GM18861 (cell line): ENCODE measurements at regions not wholly inside any gene's neighbourhood (a gene's known extent, or its start where the extent isn't known, plus 50 kb on each side); places are given as distances from the start of the nearest gene placed in this dataset.
A peak's percentile ranks its signal among the peaks of the same experiment; 100 is the strongest.
"Not testable (repeated sequence)": the region's sequence is repeated elsewhere in the genome, so short reads cannot be mapped to it uniquely, and the experiment has no call there.

ENCODE experiments used
- ATAC-seq: cut with Tn5 transposase; IDR thresholded peaks from one replicate; pipeline ENCODE4 v1.9.1; 2021; ENCODE audit not compliant: unreplicated experiment

GRCh38 chr2:223283771-223284170 lies 231.8 kb downstream of the KCNE4 start:
- ATAC-seq: no peak

- no peak for ATAC-seq
Measured at GRCh38 chr2:223285370-223286265, 233.6 kb downstream of the KCNE4 start.

GRCh38 chr2:223294756-223295155 lies 242.8 kb downstream of the KCNE4 start:
- no peak for ATAC-seq

GRCh38 chr2:223297788-223298187 lies 245.8 kb downstream of the KCNE4 start:
- no peak for ATAC-seq

- not testable (repeated sequence) for ATAC-seq
Measured at GRCh38 chr2:223298329-223298728, 246.3 kb downstream of the KCNE4 start.

- no peak for ATAC-seq
Measured at GRCh38 chr2:223300326-223300725, 248.3 kb downstream of the KCNE4 start.

GRCh38 chr2:223306371-223306770 lies 254.4 kb downstream of the KCNE4 start:
- ATAC-seq: peak; percentile 58

GRCh38 chr2:223311889-223312680 lies 260.1 kb downstream of the KCNE4 start:
- ATAC-seq: no peak

GRCh38 chr2:223313101-223313500 lies 261.1 kb downstream of the KCNE4 start:
- ATAC-seq: no peak

GRCh38 chr2:223314811-223315210 lies 262.8 kb downstream of the KCNE4 start:
- ATAC-seq: no peak

GRCh38 chr2:223315813-223316212 lies 263.8 kb downstream of the KCNE4 start:
- no peak for ATAC-seq

GRCh38 chr2:223316342-223316741 lies 264.4 kb downstream of the KCNE4 start:
- no peak for ATAC-seq

- ATAC-seq: no peak
Measured at GRCh38 chr2:223319601-223320000, 267.6 kb downstream of the KCNE4 start.

GRCh38 chr2:223324402-223324801 lies 272.4 kb downstream of the KCNE4 start:
- ATAC-seq: no peak

- no peak for ATAC-seq
Measured at GRCh38 chr2:223328578-223328977, 273.6 kb downstream of the SCG2 start.

GRCh38 chr2:223330747-223331146 lies 271.4 kb downstream of the SCG2 start:
- ATAC-seq: not testable (repeated sequence)

- ATAC-seq: no peak
Measured at GRCh38 chr2:223338016-223338415, 264.1 kb downstream of the SCG2 start.

- no peak for ATAC-seq
Measured at GRCh38 chr2:223357076-223357475, 245.1 kb downstream of the SCG2 start.

- no peak for ATAC-seq
Measured at GRCh38 chr2:223363085-223363484, 239.1 kb downstream of the SCG2 start.

- ATAC-seq: no peak
Measured at GRCh38 chr2:223365158-223365679, 236.9 kb downstream of the SCG2 start.

- no peak for ATAC-seq
Measured at GRCh38 chr2:223366566-223366965, 235.6 kb downstream of the SCG2 start.

- ATAC-seq: no peak
Measured at GRCh38 chr2:223368481-223368880, 233.7 kb downstream of the SCG2 start.
